HG02571 (cell line): ENCODE measurements at regions not wholly inside any gene's neighbourhood (a gene's known extent, or its start where the extent isn't known, plus 50 kb on each side); places are given as distances from the start of the nearest gene placed in this dataset.
"Not testable (repeated sequence)": the region's sequence is repeated elsewhere in the genome, so short reads cannot be mapped to it uniquely, and the experiment has no call there.

Experiments
- ATAC-seq: cut with Tn5 transposase; IDR thresholded peaks from one replicate; pipeline ENCODE4 v1.9.1; 2021; ENCODE audit warnings: mild to moderate bottlenecking, moderate library complexity; ENCODE audit not compliant: unreplicated experiment

- ATAC-seq: peak; percentile 55
These were observed 166.2 kb downstream of the TOMM20 start for GRCh38 chr1:234962340-234962989.

- no peak for ATAC-seq
These were observed 166.9 kb downstream of the TOMM20 start for GRCh38 chr1:234961456-234962339.

GRCh38 chr1:234960722-234961455 is 167.7 kb downstream of the TOMM20 start:
- no peak for ATAC-seq

GRCh38 chr1:234958706-234959657 is 169.7 kb downstream of the TOMM20 start:
- ATAC-seq: no peak

- no peak for ATAC-seq
These were observed 170.5 kb downstream of the TOMM20 start for GRCh38 chr1:234958066-234958705.

- no peak for ATAC-seq
These were observed 171.1 kb downstream of the TOMM20 start for GRCh38 chr1:234957330-234958065.

GRCh38 chr1:234956821-234957329 is 171.8 kb downstream of the TOMM20 start:
- ATAC-seq: no peak

GRCh38 chr1:234955107-234955731 is 173.4 kb downstream of the TOMM20 start:
- ATAC-seq: no peak

GRCh38 chr1:234954613-234955012 is 174.0 kb downstream of the TOMM20 start:
- ATAC-seq: no peak

GRCh38 chr1:234953655-234954405 is 174.8 kb downstream of the TOMM20 start:
- ATAC-seq: no peak

GRCh38 chr1:234950598-234950997 is 178.0 kb downstream of the TOMM20 start:
- no peak for ATAC-seq

- ATAC-seq: not testable (repeated sequence)
These were observed 179.1 kb downstream of the TOMM20 start for GRCh38 chr1:234949528-234949927.

- no peak for ATAC-seq
These were observed 183.9 kb downstream of the TOMM20 start for GRCh38 chr1:234944439-234945344.

GRCh38 chr1:234943836-234944402 is 184.7 kb downstream of the TOMM20 start:
- no peak for ATAC-seq

GRCh38 chr1:234942879-234943506 is 185.6 kb downstream of the TOMM20 start:
- ATAC-seq: no peak

- ATAC-seq: no peak
These were observed 186.7 kb downstream of the TOMM20 start for GRCh38 chr1:234942012-234942332.
